H1 (cell line): ENCODE measurements at regions not wholly inside any gene's neighbourhood (a gene's known extent, or its start where the extent isn't known, plus 50 kb on each side); places are given as distances from the start of the nearest gene placed in this dataset.

Experiments
- CHD7 ChIP-seq: fragments of 300-600 bp; sonication (generic); IDR thresholded peaks from 2 replicates; pipeline ENCODE4 v1.7.1; 2012; ENCODE audit warnings: low read length, moderate library complexity, mild to moderate bottlenecking, inconsistent platforms; ENCODE audit not compliant: insufficient replicate concordance
- SP4 ChIP-seq: IDR thresholded peaks from 2 replicates; pipeline ENCODE4 v1.6.1; 2012; ENCODE audit warnings: low read length, inconsistent platforms

- TF ChIP-seq CHD7 (no peak), SP4 (no peak)
These were observed 172.3 kb upstream of the SOX6 start (continued) for GRCh38 chr11:16528639-16529038.
